ENCODE measurements at regions not wholly inside any gene's neighbourhood (a gene's known extent, or its start where the extent isn't known, plus 50 kb on each side); places are given as distances from the start of the nearest gene placed in this dataset.

DNA sequence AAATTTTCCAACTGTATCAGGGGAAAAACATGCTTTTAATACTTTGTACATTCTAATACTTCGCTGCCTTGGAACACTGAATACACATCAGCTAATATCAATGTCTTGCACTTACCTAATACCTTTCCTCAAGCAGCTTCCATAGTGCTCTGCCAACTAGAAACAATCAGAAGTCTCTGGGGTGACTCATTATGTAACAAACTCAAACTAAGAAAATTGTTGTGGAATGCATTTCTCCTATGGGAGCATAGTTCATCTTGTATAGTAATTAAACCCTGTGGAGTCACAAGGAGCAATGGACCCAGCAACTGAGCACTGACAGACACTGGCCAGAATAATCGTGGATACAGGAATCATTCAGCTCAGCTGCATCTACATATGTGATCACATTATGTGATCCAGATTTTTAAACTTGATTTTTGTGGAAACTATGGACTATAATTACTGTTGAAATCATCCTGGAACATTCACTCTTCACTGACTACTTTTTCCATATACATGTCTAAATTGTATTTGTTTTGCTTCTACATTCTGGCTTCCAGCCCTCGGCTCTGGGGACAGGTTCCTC is 496.9 kb downstream of the TMA16 start:
- TF ChIP-seq, protein P1, sequence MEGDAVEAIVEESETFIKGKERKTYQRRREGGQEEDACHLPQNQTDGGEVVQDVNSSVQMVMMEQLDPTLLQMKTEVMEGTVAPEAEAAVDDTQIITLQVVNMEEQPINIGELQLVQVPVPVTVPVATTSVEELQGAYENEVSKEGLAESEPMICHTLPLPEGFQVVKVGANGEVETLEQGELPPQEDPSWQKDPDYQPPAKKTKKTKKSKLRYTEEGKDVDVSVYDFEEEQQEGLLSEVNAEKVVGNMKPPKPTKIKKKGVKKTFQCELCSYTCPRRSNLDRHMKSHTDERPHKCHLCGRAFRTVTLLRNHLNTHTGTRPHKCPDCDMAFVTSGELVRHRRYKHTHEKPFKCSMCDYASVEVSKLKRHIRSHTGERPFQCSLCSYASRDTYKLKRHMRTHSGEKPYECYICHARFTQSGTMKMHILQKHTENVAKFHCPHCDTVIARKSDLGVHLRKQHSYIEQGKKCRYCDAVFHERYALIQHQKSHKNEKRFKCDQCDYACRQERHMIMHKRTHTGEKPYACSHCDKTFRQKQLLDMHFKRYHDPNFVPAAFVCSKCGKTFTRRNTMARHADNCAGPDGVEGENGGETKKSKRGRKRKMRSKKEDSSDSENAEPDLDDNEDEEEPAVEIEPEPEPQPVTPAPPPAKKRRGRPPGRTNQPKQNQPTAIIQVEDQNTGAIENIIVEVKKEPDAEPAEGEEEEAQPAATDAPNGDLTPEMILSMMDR (IDR thresholded peaks at IDR 0.05; ENCODE audit: low read depth, low read length) = no peak
- no peak for TF ChIP-seq POLR2A (IDR thresholded peaks at IDR 0.05; ENCODE audit: extremely low read depth, insufficient read length)

Data from NB4 (cell line).